Tibial nerve (tissue), 3 donors: ENCODE measurements at regions not wholly inside any gene's neighbourhood (a gene's known extent, or its start where the extent isn't known, plus 50 kb on each side); places are given as distances from the start of the nearest gene placed in this dataset.

Experiments used
- POLR2A ChIP-seq, 2 donors: fragments of 450-650 bp; IDR thresholded peaks; one replicate each; pipeline ENCODE4 v1.6.1; 2017; ENCODE audit warnings: antibody characterized with exemption in 2 of 2, mild to moderate bottlenecking in 2 of 2, moderate library complexity in 2 of 2
- TF ChIP-seq, protein P1 (sequence below), 5 experiments: fragments of 200-600 bp in 3 of 5; fragments of 450-650 bp in 2 of 5; sonication (generic) in 3 of 5; IDR thresholded peaks; one replicate each; pipeline ENCODE4 v1.5.1; 2016 to 2019; ENCODE audit warnings: antibody characterized with exemption in 5 of 5, mild to moderate bottlenecking in 3 of 5, moderate library complexity in 2 of 5

DNA sequence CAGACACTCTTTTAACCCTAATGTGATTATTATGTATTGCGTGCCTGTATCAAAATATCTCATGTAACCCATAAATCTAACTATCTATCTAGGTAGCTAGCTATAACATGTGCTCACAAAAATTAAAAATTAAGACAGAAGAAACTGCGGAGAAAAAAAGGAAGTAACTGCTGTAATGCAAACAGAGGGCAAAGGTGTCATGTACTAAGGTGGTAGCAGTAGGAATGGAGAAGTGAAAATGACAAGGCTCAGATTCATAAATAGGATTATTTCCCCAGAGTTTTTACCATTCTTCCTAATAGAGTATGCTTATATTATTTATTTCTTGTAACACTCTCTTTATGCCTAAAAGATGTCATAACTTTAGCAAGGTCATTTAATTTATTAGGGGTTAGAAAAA, 1527.5 kb upstream of the C9orf72 start:
- TF ChIP-seq, protein P1, sequence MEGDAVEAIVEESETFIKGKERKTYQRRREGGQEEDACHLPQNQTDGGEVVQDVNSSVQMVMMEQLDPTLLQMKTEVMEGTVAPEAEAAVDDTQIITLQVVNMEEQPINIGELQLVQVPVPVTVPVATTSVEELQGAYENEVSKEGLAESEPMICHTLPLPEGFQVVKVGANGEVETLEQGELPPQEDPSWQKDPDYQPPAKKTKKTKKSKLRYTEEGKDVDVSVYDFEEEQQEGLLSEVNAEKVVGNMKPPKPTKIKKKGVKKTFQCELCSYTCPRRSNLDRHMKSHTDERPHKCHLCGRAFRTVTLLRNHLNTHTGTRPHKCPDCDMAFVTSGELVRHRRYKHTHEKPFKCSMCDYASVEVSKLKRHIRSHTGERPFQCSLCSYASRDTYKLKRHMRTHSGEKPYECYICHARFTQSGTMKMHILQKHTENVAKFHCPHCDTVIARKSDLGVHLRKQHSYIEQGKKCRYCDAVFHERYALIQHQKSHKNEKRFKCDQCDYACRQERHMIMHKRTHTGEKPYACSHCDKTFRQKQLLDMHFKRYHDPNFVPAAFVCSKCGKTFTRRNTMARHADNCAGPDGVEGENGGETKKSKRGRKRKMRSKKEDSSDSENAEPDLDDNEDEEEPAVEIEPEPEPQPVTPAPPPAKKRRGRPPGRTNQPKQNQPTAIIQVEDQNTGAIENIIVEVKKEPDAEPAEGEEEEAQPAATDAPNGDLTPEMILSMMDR (IDR thresholded peaks at IDR 0.05) = no peak
- no peak for TF ChIP-seq POLR2A (IDR thresholded peaks at IDR 0.05)
